NOMO-1 (cell line): ENCODE measurements at regions not wholly inside any gene's neighbourhood (a gene's known extent, or its start where the extent isn't known, plus 50 kb on each side); places are given as distances from the start of the nearest gene placed in this dataset.

Source experiments
- DNase-seq, 2 experiments: peaks; one replicate each; lab custom pipeline; 2025; ENCODE audit not compliant: unreplicated experiment in 2 of 2; lab: John Stamatoyannopoulos, UW

DNA sequence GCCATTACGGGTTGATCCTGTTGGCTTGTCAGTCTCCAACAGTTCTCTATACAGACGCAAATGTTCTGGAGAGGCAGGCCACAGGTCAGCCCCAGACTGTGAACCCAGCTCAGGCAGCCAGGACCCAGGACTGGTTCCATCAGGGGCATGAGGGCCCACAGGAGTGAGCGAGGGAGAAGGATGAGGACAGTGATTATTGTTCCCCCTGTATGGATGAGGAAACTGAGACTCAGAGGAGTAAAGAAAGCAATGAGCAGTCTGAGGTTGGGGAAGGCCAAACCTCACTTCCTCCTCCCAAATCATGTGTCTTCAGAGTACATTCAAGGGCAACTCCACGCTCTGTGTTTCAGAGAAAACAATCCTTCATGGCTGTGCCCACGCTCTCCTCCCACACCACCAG lies 121.9 kb downstream of the RPLP1 start:
- no peak for DNase-seq

- no peak for DNase-seq
Observed at GRCh38 chr15:69575387-69575786, 122.8 kb downstream of the RPLP1 start.

DNA sequence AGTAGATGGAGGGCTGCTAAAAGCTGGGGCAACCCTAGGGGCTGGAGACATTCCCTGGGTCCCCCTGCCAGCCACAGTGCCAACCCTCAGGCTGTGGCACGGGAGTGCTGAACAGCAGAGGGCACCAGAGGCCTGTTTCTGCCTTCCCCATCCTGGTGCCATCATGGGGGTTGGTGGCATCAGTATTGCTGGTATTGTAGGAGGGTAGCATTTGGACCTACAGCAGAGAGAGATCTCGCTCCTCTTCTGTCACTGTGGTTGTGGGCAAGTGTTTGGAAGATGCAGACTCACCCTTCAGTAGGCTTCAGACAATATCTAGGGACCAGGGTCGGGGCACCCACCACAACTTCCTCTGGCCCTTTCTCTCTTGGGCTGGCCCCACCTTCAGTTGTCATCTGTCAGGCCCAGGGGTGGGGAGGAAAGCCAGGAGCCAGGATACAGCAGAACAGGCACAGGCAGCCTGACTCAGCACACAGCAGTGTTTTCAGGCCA lies 123.5 kb downstream of the RPLP1 start:
- DNase-seq, result peak; percentile 39 to 53

- no peak for DNase-seq
Observed at GRCh38 chr15:69576948-69577351, 124.3 kb downstream of the RPLP1 start.

- no peak for DNase-seq
Observed at GRCh38 chr15:69577397-69577796, 124.8 kb downstream of the RPLP1 start.

DNA sequence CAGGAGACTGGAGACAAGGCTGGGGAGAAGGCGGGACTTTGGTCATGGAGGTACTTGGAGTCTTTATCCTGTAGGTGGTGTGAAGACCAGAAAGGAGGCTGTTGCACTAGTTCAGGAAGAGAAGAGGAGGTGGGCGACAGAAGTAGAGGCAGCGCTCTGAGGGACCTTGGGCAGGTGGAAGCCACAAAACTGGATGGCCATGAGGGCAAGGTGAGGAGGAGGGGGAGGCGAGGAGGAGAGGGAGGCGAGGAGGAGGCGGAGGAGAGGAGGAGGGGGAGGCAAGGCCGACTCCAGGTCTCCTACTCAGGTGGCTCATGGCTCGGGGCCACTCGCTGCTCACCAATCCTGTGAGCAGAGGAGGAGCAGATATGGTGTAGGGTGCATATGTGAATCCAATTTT lies 125.6 kb downstream of the RPLP1 start:
- DNase-seq, result no peak

- DNase-seq, result no peak
Observed at GRCh38 chr15:69578787-69579583, 126.4 kb downstream of the RPLP1 start.

GRCh38 chr15:69579950-69580618 lies 127.5 kb downstream of the RPLP1 start:
- no peak for DNase-seq

DNA sequence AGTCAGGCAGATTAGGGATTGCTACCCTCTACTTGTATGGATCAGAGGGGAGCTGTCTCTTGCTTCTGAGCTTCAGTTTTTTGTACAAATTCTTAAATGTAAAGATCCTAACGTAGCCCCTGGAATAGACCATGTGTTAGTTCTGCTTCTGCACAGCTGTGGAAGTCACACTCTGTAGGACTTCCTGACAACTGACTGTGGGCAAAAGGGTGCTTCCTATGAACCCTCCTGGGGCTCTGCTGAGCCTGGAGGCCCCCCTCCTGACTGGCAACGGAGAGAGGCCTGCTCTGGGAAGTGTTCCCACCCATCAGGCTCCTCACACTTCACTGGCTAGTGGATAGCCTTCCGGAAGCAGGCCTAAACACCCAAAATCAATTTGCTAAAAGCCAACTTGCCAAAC lies 131.0 kb downstream of the RPLP1 start:
- peak in 1 of 2 experiments; percentile 32 for DNase-seq

DNA sequence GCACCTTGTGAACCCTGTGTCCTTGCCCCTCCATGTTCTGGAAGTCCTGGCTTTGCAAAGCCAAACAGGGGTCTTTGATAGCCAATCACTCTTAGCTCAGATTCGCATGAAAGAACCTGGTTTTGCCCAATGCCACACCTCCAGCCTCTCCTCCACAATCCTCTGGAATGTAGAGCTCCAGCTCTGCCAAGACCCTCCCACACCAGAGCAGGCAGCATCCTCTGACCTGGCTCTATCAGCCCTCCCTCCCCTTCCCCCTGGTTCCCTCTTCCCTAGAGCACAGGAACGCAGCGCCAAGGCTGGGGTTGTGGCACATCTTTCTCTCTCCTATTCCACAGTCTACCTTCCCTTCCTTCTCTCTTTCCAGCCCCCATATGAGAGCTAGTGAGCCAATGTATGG lies 133.3 kb downstream of the RPLP1 start:
- no peak for DNase-seq

- DNase-seq, result no peak
Observed at GRCh38 chr15:69586721-69587120, 134.1 kb downstream of the RPLP1 start.

- DNase-seq, result no peak
Observed at GRCh38 chr15:69587723-69588426, 135.3 kb downstream of the RPLP1 start.

DNA sequence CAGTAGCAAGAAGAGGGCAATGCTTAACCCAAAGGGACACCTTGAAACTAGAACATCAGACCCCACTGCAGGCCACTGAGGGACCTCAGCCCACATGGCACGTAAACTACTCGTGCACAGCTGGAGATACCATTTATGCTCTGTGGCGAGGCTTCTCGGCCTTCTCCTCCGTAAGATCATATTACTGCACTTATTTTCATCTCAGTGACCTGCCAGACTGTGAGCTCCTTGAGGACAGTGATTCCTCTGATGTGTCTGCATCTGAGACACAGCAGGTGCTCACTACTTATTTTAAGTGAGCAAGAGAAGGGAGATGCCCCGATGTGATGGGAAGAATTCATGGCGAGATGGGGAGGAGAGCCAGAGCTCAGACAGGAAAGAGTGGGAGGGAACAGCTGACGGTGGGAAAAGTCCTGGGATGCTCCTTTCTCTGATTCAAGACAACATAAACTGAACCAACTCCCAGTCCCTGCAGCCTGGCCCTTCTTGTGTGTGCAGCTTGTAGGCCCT lies 137.6 kb downstream of the RPLP1 start:
- no peak for DNase-seq

DNA sequence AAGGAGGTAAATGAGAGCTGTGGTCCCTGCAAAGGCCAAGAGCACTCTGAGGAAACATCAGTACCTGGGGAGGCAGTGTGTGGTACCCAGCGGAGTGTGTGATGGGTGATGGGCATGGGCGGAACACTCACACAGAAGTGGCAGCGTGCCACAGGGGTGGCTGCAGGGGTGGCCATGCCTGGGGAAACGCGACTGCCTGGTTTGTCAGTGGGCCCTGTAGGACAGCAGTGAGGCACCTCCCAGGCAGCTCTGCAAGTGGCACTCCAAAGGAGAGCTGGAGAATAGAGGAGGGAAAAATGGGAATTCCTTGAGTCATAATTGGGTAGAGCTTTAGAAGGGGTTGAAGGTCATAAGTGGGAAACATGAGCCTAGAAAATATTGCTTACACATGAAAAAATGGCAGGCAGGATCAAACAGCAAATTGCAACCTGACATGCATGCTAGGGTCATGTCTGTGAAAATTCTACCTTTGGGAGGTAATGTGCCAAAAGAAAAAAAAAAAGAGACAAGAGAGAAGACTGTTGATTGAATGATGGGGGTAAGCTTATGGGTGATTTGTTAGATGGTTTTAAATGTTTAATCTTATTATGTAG lies 138.4 kb downstream of the RPLP1 start:
- DNase-seq, result no peak

- DNase-seq, result no peak
Observed at GRCh38 chr15:69591905-69592508, 139.4 kb downstream of the RPLP1 start.

- DNase-seq, result no peak
Observed at GRCh38 chr15:69592954-69593353, 140.3 kb downstream of the RPLP1 start.

- no peak for DNase-seq
Observed at GRCh38 chr15:69593488-69593887, 140.9 kb downstream of the RPLP1 start.

DNA sequence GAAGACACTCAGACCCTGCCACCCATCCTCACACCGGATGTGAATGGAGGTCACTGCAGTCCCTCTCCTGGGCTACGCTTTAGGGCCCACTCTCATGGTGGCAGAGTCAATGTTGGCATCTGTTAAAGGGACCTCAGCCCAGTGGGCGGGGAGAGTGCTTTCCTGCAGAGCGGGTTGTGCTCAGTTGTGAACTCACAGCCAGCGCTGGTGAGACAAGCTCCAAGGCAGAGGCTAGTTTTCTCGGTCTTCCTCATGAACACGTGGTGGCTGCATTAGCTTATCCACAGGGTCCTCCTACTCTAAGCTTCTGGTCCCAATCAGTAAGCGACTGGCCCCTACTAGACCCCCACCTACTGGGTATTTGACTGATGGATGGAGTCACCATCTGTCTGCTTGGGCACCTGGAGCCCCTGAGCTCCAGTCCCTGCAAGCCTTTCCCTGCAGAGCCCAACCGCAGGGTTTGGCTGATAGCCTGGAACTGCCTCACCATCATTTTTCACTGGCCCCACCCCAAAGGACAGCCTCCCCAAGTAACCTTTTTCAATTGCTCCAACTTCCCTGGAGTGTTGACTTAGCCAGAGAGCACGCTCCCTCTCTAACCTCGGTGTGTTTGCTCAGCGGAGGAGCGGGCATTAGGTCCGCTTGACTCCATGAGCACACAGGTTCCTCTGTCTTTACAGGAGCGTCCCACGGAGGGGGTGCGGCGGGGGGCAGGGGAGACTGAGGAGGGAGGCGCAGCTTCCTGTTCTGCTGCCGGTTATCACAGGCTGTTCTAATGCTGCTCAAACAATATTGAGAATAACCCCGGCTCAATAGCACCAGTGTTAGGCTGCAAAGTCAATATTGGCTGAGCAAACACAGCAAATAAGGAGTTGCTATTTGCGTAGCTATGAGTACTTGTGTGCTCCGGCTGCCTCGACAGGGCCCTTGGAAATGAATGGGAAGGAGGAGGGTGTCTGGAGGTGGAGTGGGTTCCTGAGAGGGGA lies 141.7 kb downstream of the RPLP1 start:
- DNase-seq, result no peak

GRCh38 chr15:69595009-69595791 lies 142.6 kb downstream of the RPLP1 start:
- DNase-seq, result peak in 1 of 2 experiments; percentile 27
